ENCODE measurements at regions not wholly inside any gene's neighbourhood (a gene's known extent, or its start where the extent isn't known, plus 50 kb on each side); places are given as distances from the start of the nearest gene placed in this dataset.

DNA sequence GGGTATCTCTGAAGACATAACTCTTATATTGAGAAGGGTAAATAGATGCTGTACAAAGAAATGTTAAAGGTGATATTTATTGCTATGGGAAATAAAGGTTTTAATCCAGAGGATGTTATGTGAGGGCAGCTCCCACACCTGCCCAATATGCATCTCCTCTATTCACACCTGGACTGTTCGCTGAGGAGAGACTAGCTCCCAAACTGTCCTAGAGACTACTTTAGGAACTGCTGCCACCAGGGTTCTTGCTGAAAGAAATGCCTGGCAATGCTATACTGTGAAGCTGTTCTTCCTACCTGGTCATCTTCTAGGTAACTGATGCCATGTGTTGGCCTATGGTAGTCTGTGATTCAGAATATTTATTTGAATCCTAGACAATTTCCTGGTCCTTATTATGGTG, 1421.5 kb upstream of the SPRY2 start:
- H3K27ac ChIP-seq (ENCODE audit: control insufficient read depth, insufficient read depth) = no peak overlapping the region
- TF ChIP-seq IRF4 (IDR thresholded peaks at IDR 0.05; ENCODE audit: low read depth, low read length) = no peak
- TF ChIP-seq CHD1 (IDR thresholded peaks at IDR 0.05; ENCODE audit: low read depth, low read length) = no peak
- no peak for TF ChIP-seq TCF3 (IDR thresholded peaks at IDR 0.05; ENCODE audit: borderline replicate concordance, insufficient read depth, low read depth, low read length)
- no peak for TF ChIP-seq FOXK2 (IDR thresholded peaks at IDR 0.05)
- no peak for TF ChIP-seq TAF1 (IDR thresholded peaks at IDR 0.05; ENCODE audit: borderline replicate concordance, low read depth, low read length)
- TF ChIP-seq HCFC1 (IDR thresholded peaks at IDR 0.05; ENCODE audit: low read length) = no peak
- TF ChIP-seq PAX8 (IDR thresholded peaks at IDR 0.05) = no peak
- no peak for TF ChIP-seq JUNB (IDR thresholded peaks at IDR 0.05)
- TF ChIP-seq IKZF2 (IDR thresholded peaks at IDR 0.05) = no peak
- TF ChIP-seq, protein P1, sequence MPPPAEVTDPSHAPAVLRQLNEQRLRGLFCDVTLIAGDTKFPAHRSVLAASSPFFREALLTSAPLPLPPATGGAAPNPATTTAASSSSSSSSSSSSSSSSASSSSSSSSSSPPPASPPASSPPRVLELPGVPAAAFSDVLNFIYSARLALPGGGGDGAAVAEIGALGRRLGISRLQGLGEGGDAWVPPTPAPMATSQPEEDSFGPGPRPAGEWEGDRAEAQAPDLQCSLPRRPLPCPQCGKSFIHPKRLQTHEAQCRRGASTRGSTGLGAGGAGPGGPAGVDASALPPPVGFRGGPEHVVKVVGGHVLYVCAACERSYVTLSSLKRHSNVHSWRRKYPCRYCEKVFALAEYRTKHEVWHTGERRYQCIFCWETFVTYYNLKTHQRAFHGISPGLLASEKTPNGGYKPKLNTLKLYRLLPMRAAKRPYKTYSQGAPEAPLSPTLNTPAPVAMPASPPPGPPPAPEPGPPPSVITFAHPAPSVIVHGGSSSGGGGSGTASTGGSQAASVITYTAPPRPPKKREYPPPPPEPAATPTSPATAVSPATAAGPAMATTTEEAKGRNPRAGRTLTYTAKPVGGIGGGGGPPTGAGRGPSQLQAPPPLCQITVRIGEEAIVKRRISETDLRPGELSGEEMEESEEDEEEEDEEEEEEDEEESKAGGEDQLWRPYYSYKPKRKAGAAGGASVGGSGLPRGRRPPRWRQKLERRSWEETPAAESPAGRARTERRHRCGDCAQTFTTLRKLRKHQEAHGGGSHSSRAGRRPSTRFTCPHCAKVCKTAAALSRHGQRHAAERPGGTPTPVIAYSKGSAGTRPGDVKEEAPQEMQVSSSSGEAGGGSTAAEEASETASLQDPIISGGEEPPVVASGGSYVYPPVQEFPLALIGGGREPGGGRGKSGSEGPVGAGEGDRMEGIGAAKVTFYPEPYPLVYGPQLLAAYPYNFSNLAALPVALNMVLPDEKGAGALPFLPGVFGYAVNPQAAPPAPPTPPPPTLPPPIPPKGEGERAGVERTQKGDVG (CRISPR knock-in tag; IDR thresholded peaks at IDR 0.05) = no peak
- no peak for TF ChIP-seq ZNF207 (IDR thresholded peaks at IDR 0.05; ENCODE audit: borderline replicate concordance)
- TF ChIP-seq KDM1A (IDR thresholded peaks at IDR 0.05; ENCODE audit: borderline replicate concordance) = no peak
- TF ChIP-seq, protein P2, sequence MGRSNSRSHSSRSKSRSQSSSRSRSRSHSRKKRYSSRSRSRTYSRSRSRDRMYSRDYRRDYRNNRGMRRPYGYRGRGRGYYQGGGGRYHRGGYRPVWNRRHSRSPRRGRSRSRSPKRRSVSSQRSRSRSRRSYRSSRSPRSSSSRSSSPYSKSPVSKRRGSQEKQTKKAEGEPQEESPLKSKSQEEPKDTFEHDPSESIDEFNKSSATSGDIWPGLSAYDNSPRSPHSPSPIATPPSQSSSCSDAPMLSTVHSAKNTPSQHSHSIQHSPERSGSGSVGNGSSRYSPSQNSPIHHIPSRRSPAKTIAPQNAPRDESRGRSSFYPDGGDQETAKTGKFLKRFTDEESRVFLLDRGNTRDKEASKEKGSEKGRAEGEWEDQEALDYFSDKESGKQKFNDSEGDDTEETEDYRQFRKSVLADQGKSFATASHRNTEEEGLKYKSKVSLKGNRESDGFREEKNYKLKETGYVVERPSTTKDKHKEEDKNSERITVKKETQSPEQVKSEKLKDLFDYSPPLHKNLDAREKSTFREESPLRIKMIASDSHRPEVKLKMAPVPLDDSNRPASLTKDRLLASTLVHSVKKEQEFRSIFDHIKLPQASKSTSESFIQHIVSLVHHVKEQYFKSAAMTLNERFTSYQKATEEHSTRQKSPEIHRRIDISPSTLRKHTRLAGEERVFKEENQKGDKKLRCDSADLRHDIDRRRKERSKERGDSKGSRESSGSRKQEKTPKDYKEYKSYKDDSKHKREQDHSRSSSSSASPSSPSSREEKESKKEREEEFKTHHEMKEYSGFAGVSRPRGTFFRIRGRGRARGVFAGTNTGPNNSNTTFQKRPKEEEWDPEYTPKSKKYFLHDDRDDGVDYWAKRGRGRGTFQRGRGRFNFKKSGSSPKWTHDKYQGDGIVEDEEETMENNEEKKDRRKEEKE (IDR thresholded peaks at IDR 0.05) = no peak
- no peak for TF ChIP-seq SMARCA5 (IDR thresholded peaks at IDR 0.05)
- TF ChIP-seq, protein P3, sequence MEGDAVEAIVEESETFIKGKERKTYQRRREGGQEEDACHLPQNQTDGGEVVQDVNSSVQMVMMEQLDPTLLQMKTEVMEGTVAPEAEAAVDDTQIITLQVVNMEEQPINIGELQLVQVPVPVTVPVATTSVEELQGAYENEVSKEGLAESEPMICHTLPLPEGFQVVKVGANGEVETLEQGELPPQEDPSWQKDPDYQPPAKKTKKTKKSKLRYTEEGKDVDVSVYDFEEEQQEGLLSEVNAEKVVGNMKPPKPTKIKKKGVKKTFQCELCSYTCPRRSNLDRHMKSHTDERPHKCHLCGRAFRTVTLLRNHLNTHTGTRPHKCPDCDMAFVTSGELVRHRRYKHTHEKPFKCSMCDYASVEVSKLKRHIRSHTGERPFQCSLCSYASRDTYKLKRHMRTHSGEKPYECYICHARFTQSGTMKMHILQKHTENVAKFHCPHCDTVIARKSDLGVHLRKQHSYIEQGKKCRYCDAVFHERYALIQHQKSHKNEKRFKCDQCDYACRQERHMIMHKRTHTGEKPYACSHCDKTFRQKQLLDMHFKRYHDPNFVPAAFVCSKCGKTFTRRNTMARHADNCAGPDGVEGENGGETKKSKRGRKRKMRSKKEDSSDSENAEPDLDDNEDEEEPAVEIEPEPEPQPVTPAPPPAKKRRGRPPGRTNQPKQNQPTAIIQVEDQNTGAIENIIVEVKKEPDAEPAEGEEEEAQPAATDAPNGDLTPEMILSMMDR (IDR thresholded peaks at IDR 0.05 in 2 of 3, conservative IDR thresholded peaks at IDR 0.05 in 1 of 3; ENCODE audit: control insufficient read depth in 2 of 3, extremely low read depth in 1 of 3, insufficient read depth in 1 of 3, low read depth in 3 of 3, low read length in 3 of 3) = no peak
- intact Hi-C loops (cut with micrococcal nuclease; ENCODE audit: unreplicated experiment) (no loop called here), in situ Hi-C loops (cut with MboI) (no loop called here)
- H3K9ac ChIP-seq (ENCODE audit: control insufficient read depth, insufficient read depth, low read length) = no peak overlapping the region
- H4K20me1 ChIP-seq (ENCODE audit: control insufficient read depth, insufficient read depth) = no peaks in the 10 kb centered on the region
- H3K36me3 ChIP-seq (ENCODE audit: control insufficient read depth in 2 of 2, insufficient read depth in 2 of 2, low read length in 1 of 2) = no peaks in the 10 kb centered on the region
- ChIA-PET SMC1A (ENCODE audit: uncharacterized antibody, unreplicated experiment) (no interaction called here), POLR2A (no interaction called here), CTCF (no interaction called here), RAD21 (ENCODE audit: unreplicated experiment) (no interaction called here)
- no TSS peak for BruUV-seq (replicated peaks)
- WGBS (ENCODE audit: insufficient coverage, insufficient replicate concordance, low lambda C conversion rate, missing lambda C conversion rate) = 53% methylated on average over 1 of the region's 1 CpG
- H2AFZ ChIP-seq (ENCODE audit: control insufficient read depth, low read depth, low read length) = no peak overlapping the region
- no peak overlapping the region for H3K4me3 ChIP-seq
- DNase-seq (ENCODE audit: low read depth, low spot score) = no peak
- H3K9me3 ChIP-seq (replicated peaks; ENCODE audit: control insufficient read depth, insufficient read depth, low read length) = no peaks in the 10 kb centered on the region
- no peaks in the 10 kb centered on the region for H3K27me3 ChIP-seq (replicated peaks in 1 of 2; ENCODE audit: control insufficient read depth in 2 of 2, insufficient read depth in 2 of 2, low read length in 1 of 2)
- ATAC-seq = no peak
- no peak overlapping the region for H3K4me2 ChIP-seq (ENCODE audit: control insufficient read depth, insufficient read depth)
- FAIRE-seq = no peak
- no peaks in the 10 kb centered on the region for H3K79me2 ChIP-seq (ENCODE audit: control insufficient read depth, insufficient read depth, low read length)
- H3K4me1 ChIP-seq (ENCODE audit: control insufficient read depth, insufficient read depth, low read length) = no peaks in the 10 kb centered on the region

Measured in GM12878 (cell line).